KG1 (cell line): ENCODE measurements at regions not wholly inside any gene's neighbourhood (a gene's known extent, or its start where the extent isn't known, plus 50 kb on each side); places are given as distances from the start of the nearest gene placed in this dataset.
"Not testable (repeated sequence)": the region's sequence is repeated elsewhere in the genome, so short reads cannot be mapped to it uniquely, and the experiment has no call there.

ENCODE experiments used
- DNase-seq: peaks from one replicate; lab custom pipeline; 2025; lab: John Stamatoyannopoulos, UW

GRCh38 chr2:57333221-57333620 is 713.4 kb upstream of the VRK2 start:
- no peak for DNase-seq

GRCh38 chr2:57343391-57344006 is 703.1 kb upstream of the VRK2 start:
- no peak for DNase-seq

- no peak for DNase-seq
Measured at GRCh38 chr2:57368190-57368589, 678.4 kb upstream of the VRK2 start.

GRCh38 chr2:57370882-57371585 is 675.6 kb upstream of the VRK2 start:
- DNase-seq: no peak

GRCh38 chr2:57372237-57372984 is 674.2 kb upstream of the VRK2 start:
- DNase-seq: no peak

GRCh38 chr2:57373530-57373929 is 673.1 kb upstream of the VRK2 start:
- no peak for DNase-seq

- DNase-seq: no peak
Measured at GRCh38 chr2:57376985-57377384, 669.6 kb upstream of the VRK2 start.

- no peak for DNase-seq
Measured at GRCh38 chr2:57386305-57386704, 660.3 kb upstream of the VRK2 start.

GRCh38 chr2:57396355-57397098 is 650.1 kb upstream of the VRK2 start:
- no peak for DNase-seq

- DNase-seq: no peak
Measured at GRCh38 chr2:57397550-57398360, 648.9 kb upstream of the VRK2 start.

GRCh38 chr2:57399057-57399456 is 647.5 kb upstream of the VRK2 start:
- DNase-seq: no peak

- DNase-seq: no peak
Measured at GRCh38 chr2:57402096-57402495, 644.5 kb upstream of the VRK2 start.

- DNase-seq: no peak
Measured at GRCh38 chr2:57402755-57403154, 643.9 kb upstream of the VRK2 start.

GRCh38 chr2:57407772-57408201 is 638.8 kb upstream of the VRK2 start:
- DNase-seq: no peak

GRCh38 chr2:57408587-57408986 is 638.0 kb upstream of the VRK2 start:
- no peak for DNase-seq

- DNase-seq: no peak
Measured at GRCh38 chr2:57417007-57417406, 629.6 kb upstream of the VRK2 start.

- not testable (repeated sequence) for DNase-seq
Measured at GRCh38 chr2:57418859-57419346, 627.7 kb upstream of the VRK2 start.

GRCh38 chr2:57429831-57430230 is 616.8 kb upstream of the VRK2 start:
- DNase-seq: no peak

GRCh38 chr2:57432528-57432927 is 614.1 kb upstream of the VRK2 start:
- no peak for DNase-seq

GRCh38 chr2:57434441-57434840 is 612.2 kb upstream of the VRK2 start:
- DNase-seq: no peak

GRCh38 chr2:57434972-57435371 is 611.6 kb upstream of the VRK2 start:
- DNase-seq: no peak
